ENCODE measurements at regions not wholly inside any gene's neighbourhood (a gene's known extent, or its start where the extent isn't known, plus 50 kb on each side); places are given as distances from the start of the nearest gene placed in this dataset.

- TF ChIP-seq CTCF (IDR thresholded peaks at IDR 0.05) (no peak), POLR2A (IDR thresholded peaks at IDR 0.05) (no peak), EP300 (IDR thresholded peaks at IDR 0.05) (no peak)
These were observed 315.0 kb downstream of the TGFB2 start for GRCh38 chr1:218659911-218660677.

Data from ovary (tissue), 3 donors.